ENCODE measurements at regions not wholly inside any gene's neighbourhood (a gene's known extent, or its start where the extent isn't known, plus 50 kb on each side); places are given as distances from the start of the nearest gene placed in this dataset.

DNA sequence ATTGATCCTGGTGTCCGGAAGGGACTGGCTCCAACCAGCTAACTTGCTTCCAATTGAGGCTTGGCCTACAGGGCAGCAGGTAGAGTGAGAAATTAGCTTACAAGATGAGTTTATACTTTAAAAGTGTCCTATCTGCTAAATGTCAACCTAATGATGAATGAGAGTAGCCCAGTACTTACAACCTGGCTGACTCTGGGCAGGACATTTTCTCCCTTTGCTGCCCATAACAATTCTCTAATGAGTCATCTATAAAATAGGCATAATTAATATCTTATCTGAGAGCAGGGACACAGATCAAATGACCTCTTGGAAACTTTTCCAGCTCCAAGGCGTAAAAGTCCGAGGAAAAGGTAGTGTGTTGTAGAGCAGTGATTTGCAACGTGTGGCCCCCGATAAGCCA is 398.4 kb upstream of the BOD1L1 start:
- H3K79me2 ChIP-seq (ENCODE audit: low read length) = no peaks in the 10 kb centered on the region
- no peaks in the 10 kb centered on the region for H3K4me1 ChIP-seq (ENCODE audit: low read length)
- H3K9me3 ChIP-seq (replicated peaks; ENCODE audit: insufficient read depth, low read length) = no peaks in the 10 kb centered on the region
- DNase-seq = no peak
- no peak overlapping the region for H3K27ac ChIP-seq (ENCODE audit: low read length)
- H3K9ac ChIP-seq (ENCODE audit: low read length) = no peak overlapping the region
- no peaks in the 10 kb centered on the region for H3K27me3 ChIP-seq (replicated peaks; ENCODE audit: insufficient read depth, low read length)
- no peaks in the 10 kb centered on the region for H3K9me2 ChIP-seq (replicated peaks; ENCODE audit: insufficient read depth, low read length)
- no peaks in the 10 kb centered on the region for H3K36me3 ChIP-seq (replicated peaks; ENCODE audit: insufficient read depth, low read length)
- H3K4me3 ChIP-seq (ENCODE audit: low read length) = no peak overlapping the region
- H3K4me2 ChIP-seq (ENCODE audit: low read depth, low read length) = no peak overlapping the region
- no peak for TF ChIP-seq CTCF (IDR thresholded peaks at IDR 0.05; ENCODE audit: low read length)
- H4K20me1 ChIP-seq (ENCODE audit: insufficient read depth, low read length) = no peaks in the 10 kb centered on the region
- H3F3A ChIP-seq (ENCODE audit: insufficient read depth, low read length) = no peaks in the 10 kb centered on the region
- no peak overlapping the region for H2AFZ ChIP-seq (ENCODE audit: low read length)

GRCh38 chr4:14028862-14029261 is 401.3 kb upstream of the BOD1L1 start:
- DNase-seq = no peak

GRCh38 chr4:14035076-14035475 is 407.6 kb upstream of the BOD1L1 start:
- no peak overlapping the region for H2AFZ ChIP-seq (ENCODE audit: low read length)
- no peaks in the 10 kb centered on the region for H3K79me2 ChIP-seq (ENCODE audit: low read length)
- H3F3A ChIP-seq (ENCODE audit: insufficient read depth, low read length) = no peaks in the 10 kb centered on the region
- no peak overlapping the region for H3K4me3 ChIP-seq (ENCODE audit: low read length)
- H3K9me2 ChIP-seq (replicated peaks; ENCODE audit: insufficient read depth, low read length) = no peaks in the 10 kb centered on the region
- H3K36me3 ChIP-seq (replicated peaks; ENCODE audit: insufficient read depth, low read length) = no peaks in the 10 kb centered on the region
- no peaks in the 10 kb centered on the region for H4K20me1 ChIP-seq (ENCODE audit: insufficient read depth, low read length)
- DNase-seq = peak; percentile 48
- no peak overlapping the region for H3K9ac ChIP-seq (ENCODE audit: low read length)
- H3K4me1 ChIP-seq (ENCODE audit: low read length) = no peaks in the 10 kb centered on the region
- H3K27me3 ChIP-seq (replicated peaks; ENCODE audit: insufficient read depth, low read length) = no peaks in the 10 kb centered on the region
- H3K27ac ChIP-seq (ENCODE audit: low read length) = no peak overlapping the region
- TF ChIP-seq CTCF (IDR thresholded peaks at IDR 0.05; ENCODE audit: low read length) (no peak), EZH2phosphoT487 (IDR thresholded peaks at IDR 0.05; ENCODE audit: low read length) (no peak), EZH2 (optimal IDR thresholded peaks at IDR 0.05; ENCODE audit: low read depth, low read length) (no peak)
- H3K9me3 ChIP-seq (replicated peaks; ENCODE audit: insufficient read depth, low read length) = no peaks in the 10 kb centered on the region
- H3K4me2 ChIP-seq (ENCODE audit: low read depth, low read length) = no peak overlapping the region

More at GRCh38 chr4:14028862-14029261, 401.3 kb upstream of the BOD1L1 start:
- no peak overlapping the region for H3K4me2 ChIP-seq (ENCODE audit: low read depth, low read length)
- H3F3A ChIP-seq (ENCODE audit: insufficient read depth, low read length) = no peaks in the 10 kb centered on the region
- H3K79me2 ChIP-seq (ENCODE audit: low read length) = no peaks in the 10 kb centered on the region
- no peak overlapping the region for H3K27ac ChIP-seq (ENCODE audit: low read length)
- H4K20me1 ChIP-seq (ENCODE audit: insufficient read depth, low read length) = no peaks in the 10 kb centered on the region
- no peak for TF ChIP-seq CTCF (IDR thresholded peaks at IDR 0.05; ENCODE audit: low read length)
- no peak for TF ChIP-seq EZH2 (optimal IDR thresholded peaks at IDR 0.05; ENCODE audit: low read depth, low read length)
- TF ChIP-seq EZH2phosphoT487 (IDR thresholded peaks at IDR 0.05; ENCODE audit: low read length) = no peak
- no peaks in the 10 kb centered on the region for H3K9me2 ChIP-seq (replicated peaks; ENCODE audit: insufficient read depth, low read length)
- no peaks in the 10 kb centered on the region for H3K9me3 ChIP-seq (replicated peaks; ENCODE audit: insufficient read depth, low read length)
- H3K4me3 ChIP-seq (ENCODE audit: low read length) = no peak overlapping the region
- no peaks in the 10 kb centered on the region for H3K36me3 ChIP-seq (replicated peaks; ENCODE audit: insufficient read depth, low read length)
- no peak overlapping the region for H3K9ac ChIP-seq (ENCODE audit: low read length)
- H3K4me1 ChIP-seq (ENCODE audit: low read length) = no peaks in the 10 kb centered on the region
- H3K27me3 ChIP-seq (replicated peaks; ENCODE audit: insufficient read depth, low read length) = no peaks in the 10 kb centered on the region
- no peak overlapping the region for H2AFZ ChIP-seq (ENCODE audit: low read length)

All from MM.1S (cell line).